DND-41 (cell line): ENCODE measurements at regions not wholly inside any gene's neighbourhood (a gene's known extent, or its start where the extent isn't known, plus 50 kb on each side); places are given as distances from the start of the nearest gene placed in this dataset.

ENCODE experiments used
- ATAC-seq: fragments of 200-7000 bp; cut with Tn5 transposase; 3 replicates; pipeline ENCODE4 v1.9.1; 2021; ENCODE audit warnings: low read depth; ENCODE audit not compliant: insufficient read depth
- DNase-seq: peaks from one replicate; pipeline ENCODE4 v3.0.0-alpha.2; 2020
- H2AFZ ChIP-seq: 2 replicates; pipeline ENCODE4 v1.6.0; 2012; ENCODE audit warnings: low read depth, low read length
- H3K27ac ChIP-seq: 2 replicates; pipeline ENCODE4 v1.5.1; 2012; ENCODE audit warnings: low read length, inconsistent platforms
- H3K27me3 ChIP-seq: fragments of 200-600 bp; sonication (generic); 2 replicates; pipeline ENCODE4 v1.6.0; 2012; ENCODE audit warnings: low read length, mild to moderate bottlenecking, inconsistent platforms; ENCODE audit not compliant: insufficient read depth, poor library complexity
- H3K36me3 ChIP-seq: 2 replicates; pipeline ENCODE4 v1.5.1; 2012; ENCODE audit warnings: low read length, inconsistent platforms; ENCODE audit not compliant: insufficient read depth
- H3K4me1 ChIP-seq: 2 replicates; pipeline ENCODE4 v1.5.1; 2012; ENCODE audit warnings: mild to moderate bottlenecking, low read length; ENCODE audit not compliant: insufficient read depth
- H3K4me2 ChIP-seq: 2 replicates; pipeline ENCODE4 v1.6.0; 2012; ENCODE audit warnings: mild to moderate bottlenecking, moderate library complexity, low read length, inconsistent platforms; ENCODE audit not compliant: insufficient read depth
- H3K4me3 ChIP-seq, 2 experiments: fragments of 200-600 bp in 1 of 2; shearing (Covaris generic) in 1 of 2; 2 replicates each; pipeline ENCODE4 v1.5.1; 2012 to 2016; ENCODE audit warnings: inconsistent platforms in 2 of 2, low read length in 2 of 2, mild to moderate bottlenecking in 2 of 2, low read depth in 1 of 2, moderate library complexity in 1 of 2
- H3K79me2 ChIP-seq: 2 replicates; pipeline ENCODE4 v1.6.0; 2012; ENCODE audit warnings: low read length, inconsistent platforms; ENCODE audit not compliant: insufficient read depth
- H3K9ac ChIP-seq: 2 replicates; pipeline ENCODE4 v1.6.0; 2012; ENCODE audit warnings: low read depth, mild to moderate bottlenecking, inconsistent platforms, low read length, moderate library complexity
- H3K9me3 ChIP-seq: 2 replicates; pipeline ENCODE4 v1.5.1; 2012; ENCODE audit warnings: low read length, moderate library complexity, mild to moderate bottlenecking, inconsistent platforms; ENCODE audit not compliant: insufficient read depth, severe bottlenecking
- H4K20me1 ChIP-seq: 2 replicates; pipeline ENCODE4 v1.6.0; 2012; ENCODE audit warnings: low read length; ENCODE audit not compliant: insufficient read depth
- EZH2 ChIP-seq: IDR thresholded peaks from 3 replicates; pipeline ENCODE4 v1.6.1; 2012; ENCODE audit warnings: borderline replicate concordance, low read depth, mild to moderate bottlenecking, moderate library complexity, low read length, inconsistent platforms; ENCODE audit not compliant: severe bottlenecking
- TF ChIP-seq, protein P1 (sequence below): IDR thresholded peaks from 2 replicates; pipeline ENCODE4 v1.5.1; 2012; ENCODE audit warnings: borderline replicate concordance, low read length, moderate library complexity, mild to moderate bottlenecking; ENCODE audit not compliant: poor library complexity, severe bottlenecking; ENCODE audit errors: extremely low read depth

DNA sequence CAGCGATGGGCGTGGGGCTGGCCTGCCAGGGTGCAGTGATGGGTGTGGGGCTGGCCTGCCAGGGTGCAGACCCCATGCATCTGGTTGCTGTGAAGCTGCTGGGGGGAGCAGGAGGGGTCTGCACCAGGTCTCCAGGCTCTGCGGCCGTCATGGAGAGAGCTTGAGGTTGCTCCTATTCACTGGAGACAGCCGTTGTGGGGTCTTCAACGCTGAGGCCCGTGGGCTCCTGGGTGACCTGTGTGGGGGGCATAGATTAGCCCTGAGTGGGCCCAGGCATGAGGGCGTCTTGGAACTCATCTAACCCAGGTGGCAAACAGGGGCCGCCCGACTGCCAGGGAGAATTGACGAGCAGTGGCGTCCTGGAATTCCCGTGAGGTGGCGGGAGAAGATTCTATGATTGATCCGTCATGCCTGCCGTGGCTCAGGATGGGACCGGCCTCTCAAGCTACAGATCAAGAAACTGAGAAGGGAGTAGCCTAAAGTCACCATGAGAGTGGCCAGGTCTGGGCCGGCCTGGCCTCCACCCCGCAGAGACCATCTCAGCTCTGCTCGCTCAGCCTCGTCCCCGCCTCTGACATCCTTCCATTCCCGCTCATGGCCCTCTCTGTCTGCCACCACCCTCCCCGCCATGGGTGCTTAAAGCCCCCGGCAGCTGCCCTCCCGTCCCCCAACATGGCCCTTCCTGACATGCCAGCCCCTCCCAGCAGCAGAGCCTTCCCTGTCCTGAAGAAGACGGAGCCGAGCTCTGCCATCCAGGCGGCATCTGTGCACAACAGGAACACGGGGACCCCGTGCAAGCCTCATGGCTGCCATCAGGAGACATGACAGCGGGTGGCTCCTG, 50.7 kb upstream of the ACSF3 start:
- DNase-seq: no peak
- TF ChIP-seq EZH2: no peak
- TF ChIP-seq, protein P1, sequence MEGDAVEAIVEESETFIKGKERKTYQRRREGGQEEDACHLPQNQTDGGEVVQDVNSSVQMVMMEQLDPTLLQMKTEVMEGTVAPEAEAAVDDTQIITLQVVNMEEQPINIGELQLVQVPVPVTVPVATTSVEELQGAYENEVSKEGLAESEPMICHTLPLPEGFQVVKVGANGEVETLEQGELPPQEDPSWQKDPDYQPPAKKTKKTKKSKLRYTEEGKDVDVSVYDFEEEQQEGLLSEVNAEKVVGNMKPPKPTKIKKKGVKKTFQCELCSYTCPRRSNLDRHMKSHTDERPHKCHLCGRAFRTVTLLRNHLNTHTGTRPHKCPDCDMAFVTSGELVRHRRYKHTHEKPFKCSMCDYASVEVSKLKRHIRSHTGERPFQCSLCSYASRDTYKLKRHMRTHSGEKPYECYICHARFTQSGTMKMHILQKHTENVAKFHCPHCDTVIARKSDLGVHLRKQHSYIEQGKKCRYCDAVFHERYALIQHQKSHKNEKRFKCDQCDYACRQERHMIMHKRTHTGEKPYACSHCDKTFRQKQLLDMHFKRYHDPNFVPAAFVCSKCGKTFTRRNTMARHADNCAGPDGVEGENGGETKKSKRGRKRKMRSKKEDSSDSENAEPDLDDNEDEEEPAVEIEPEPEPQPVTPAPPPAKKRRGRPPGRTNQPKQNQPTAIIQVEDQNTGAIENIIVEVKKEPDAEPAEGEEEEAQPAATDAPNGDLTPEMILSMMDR: no peak
- ATAC-seq: no peak
- no peak overlapping the region for H3K4me2 ChIP-seq
- H3K4me3 ChIP-seq: no peak overlapping the region
- H2AFZ ChIP-seq: no peak overlapping the region
- no peaks in the 10 kb centered on the region for H3K79me2 ChIP-seq
- H4K20me1 ChIP-seq: peaks cover 14% of the 10 kb centered on the region
- no peak overlapping the region for H3K27ac ChIP-seq
- no peak overlapping the region for H3K9ac ChIP-seq
- no peaks in the 10 kb centered on the region for H3K36me3 ChIP-seq
- H3K27me3 ChIP-seq: no peaks in the 10 kb centered on the region
- no peaks in the 10 kb centered on the region for H3K4me1 ChIP-seq
- no peaks in the 10 kb centered on the region for H3K9me3 ChIP-seq

DNA sequence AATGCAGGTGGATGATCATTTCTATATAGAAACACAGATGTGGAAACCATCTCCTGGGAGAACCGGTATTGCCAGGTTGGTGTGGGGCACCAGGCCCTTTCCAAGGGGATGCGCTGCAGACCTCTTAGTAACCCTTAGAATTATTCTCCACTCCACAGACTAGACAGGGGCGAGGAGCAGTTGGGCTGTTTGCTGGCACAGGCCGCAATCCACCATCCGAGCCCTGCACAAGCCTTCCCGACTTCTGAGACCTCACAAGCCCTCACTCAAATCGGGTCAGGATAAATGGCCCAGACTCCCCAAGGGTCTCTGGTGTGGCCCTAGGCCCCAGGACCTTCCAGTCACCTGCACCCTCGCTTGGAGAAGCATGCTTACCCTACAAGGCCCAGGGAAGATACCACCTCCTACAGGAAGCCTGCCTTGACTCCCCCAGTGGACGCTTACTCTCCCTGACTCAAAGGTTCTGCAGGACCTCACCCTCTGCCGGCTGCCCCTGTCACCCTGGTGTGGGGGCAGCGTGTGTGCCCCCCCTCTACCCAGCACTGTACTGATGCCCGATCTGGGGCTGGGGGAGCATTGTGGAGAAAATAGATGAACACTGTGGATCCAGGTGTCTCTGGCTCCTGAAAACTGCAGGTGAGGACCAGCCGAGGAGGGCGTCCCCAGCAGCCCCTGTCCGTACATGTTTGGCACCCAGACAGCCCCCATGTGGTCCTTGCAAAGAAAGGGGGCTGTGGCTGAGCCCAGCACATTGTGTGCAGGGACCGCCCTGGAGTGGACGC, 49.8 kb upstream of the ACSF3 start:
- Histone ChIP-seq H3K36me3 (no peaks in the 10 kb centered on the region), H3K27ac (no peak overlapping the region), H3K4me1 (no peaks in the 10 kb centered on the region), H3K27me3 (no peaks in the 10 kb centered on the region), H3K4me3 (no peak overlapping the region), H4K20me1 (peaks cover 9% of the 10 kb centered on the region), H3K9ac (no peak overlapping the region), H3K79me2 (no peaks in the 10 kb centered on the region), H3K4me2 (no peak overlapping the region), H2AFZ (no peak overlapping the region), H3K9me3 (no peaks in the 10 kb centered on the region)
- TF ChIP-seq EZH2: no peak
- TF ChIP-seq, protein P1: no peak
- DNase-seq (no peak), ATAC-seq (no peak)
